ENCODE measurements at regions not wholly inside any gene's neighbourhood (a gene's known extent, or its start where the extent isn't known, plus 50 kb on each side); places are given as distances from the start of the nearest gene placed in this dataset.
"Not testable (repeated sequence)": the region's sequence is repeated elsewhere in the genome, so short reads cannot be mapped to it uniquely, and the experiment has no call there.

- not testable (repeated sequence) for DNase-seq (ENCODE audit: low read depth)
Measured at GRCh38 chr20:26133794-26134193, 437.1 kb upstream of the ZNF337 start.

DNA sequence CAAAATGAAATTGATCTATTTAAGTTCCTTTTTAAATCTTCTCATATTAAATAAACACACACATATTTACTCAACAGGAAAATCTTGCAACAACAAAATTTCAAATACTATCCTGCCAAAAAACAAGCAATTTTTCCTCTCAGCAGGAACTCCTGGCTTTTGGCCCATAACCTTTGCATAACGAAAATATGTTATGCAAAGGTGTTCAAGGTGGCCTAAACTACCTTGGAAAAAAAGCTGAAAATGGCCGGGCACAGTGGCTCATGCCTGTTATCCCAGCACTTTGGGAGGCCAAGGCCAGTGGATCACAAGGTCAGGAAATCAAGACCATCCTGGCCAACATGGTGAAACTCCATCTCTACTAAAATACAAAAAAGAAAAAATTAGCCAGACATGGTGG, 424.3 kb upstream of the ZNF337 start:
- DNase-seq (ENCODE audit: low read depth), result not testable (repeated sequence)

- DNase-seq (ENCODE audit: low read depth), result not testable (repeated sequence)
Measured at GRCh38 chr20:26094498-26094897, 397.8 kb upstream of the ZNF337 start.

GRCh38 chr20:26091921-26092320, 395.3 kb upstream of the ZNF337 start:
- not testable (repeated sequence) for DNase-seq (ENCODE audit: low read depth)

- not testable (repeated sequence) for DNase-seq (ENCODE audit: low read depth)
Measured at GRCh38 chr20:26086195-26086594, 389.5 kb upstream of the ZNF337 start.

- DNase-seq (ENCODE audit: low read depth), result not testable (repeated sequence)
Measured at GRCh38 chr20:26073972-26074371, 377.3 kb upstream of the ZNF337 start.

DNA sequence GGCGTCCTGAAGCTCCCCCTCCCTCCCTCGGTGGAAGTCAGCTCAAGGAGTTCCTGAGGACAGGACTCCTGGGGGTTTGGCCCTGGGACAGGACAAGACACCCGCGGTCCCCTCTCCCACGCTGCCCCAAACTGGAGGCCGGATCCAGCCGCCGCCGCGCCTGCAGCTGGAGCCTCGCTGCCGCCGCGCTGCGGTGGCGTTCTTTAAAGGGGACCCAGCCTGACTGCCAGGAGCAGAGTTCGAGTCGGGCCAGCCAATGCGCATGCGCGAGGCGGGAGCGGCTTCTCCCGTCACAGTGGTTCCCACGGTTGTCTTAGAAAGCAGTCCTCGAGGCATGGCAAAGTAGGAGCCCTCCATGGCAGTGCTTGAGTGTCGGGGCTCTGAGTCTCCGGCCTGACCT, 362.7 kb upstream of the ZNF337 start:
- not testable (repeated sequence) for DNase-seq (ENCODE audit: low read depth)

GRCh38 chr20:26058446-26058845, 361.8 kb upstream of the ZNF337 start:
- not testable (repeated sequence) for DNase-seq (ENCODE audit: low read depth)

DNA sequence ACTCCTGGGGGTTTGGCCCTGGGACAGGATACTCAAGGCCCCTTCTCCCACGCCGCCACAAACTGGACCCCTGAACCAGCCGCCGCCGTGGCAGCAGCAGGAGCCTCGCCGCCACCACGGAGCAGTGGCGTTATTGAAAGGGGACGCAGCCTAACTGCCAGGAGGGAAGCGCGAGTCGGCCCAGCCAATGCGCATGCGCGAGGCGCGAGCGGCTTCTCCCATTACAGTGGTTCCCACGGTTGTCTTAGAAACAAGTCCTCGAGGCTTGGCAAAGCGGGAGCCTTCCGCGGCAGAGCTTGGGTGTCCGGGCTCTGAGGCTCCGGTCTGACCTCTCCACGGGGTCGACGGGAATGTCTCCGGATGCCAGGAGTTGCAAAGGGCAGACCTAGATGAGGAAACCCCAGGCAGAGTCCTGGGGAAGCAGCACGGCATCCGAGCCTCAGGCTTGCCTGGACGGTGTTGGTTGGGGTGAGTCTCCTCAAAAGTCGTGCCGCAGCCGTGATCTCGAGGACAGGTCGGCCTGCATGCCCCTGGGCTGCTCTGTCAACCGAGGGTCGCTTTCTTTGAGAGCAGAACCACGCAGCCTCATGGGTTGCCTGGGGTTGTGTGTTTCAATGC, 360.6 kb upstream of the ZNF337 start:
- DNase-seq (ENCODE audit: low read depth), result not testable (repeated sequence)

DNA sequence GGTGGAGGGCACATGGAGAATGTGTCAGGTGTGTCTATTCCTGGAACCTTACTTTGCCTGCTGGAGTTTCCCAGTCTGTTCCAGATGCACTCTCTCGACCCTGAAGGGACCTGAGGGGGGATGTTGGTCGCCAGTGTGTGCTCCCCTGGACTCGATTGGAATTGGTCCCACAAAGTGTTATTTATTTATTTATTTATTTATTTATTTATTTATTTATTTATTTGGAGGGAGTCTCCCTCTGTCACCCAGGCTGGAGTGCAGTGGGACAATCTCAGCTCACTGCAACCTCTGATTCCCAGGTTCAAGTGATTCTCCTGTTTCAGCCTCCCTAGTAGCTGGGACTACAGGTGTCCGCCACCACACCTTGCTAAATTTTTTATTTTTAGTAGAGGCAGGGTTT, 329.1 kb upstream of the ZNF337 start:
- not testable (repeated sequence) for DNase-seq (ENCODE audit: low read depth)

GRCh38 chr20:26010942-26011276, 314.3 kb upstream of the ZNF337 start:
- DNase-seq (ENCODE audit: low read depth), result not testable (repeated sequence)

DNA sequence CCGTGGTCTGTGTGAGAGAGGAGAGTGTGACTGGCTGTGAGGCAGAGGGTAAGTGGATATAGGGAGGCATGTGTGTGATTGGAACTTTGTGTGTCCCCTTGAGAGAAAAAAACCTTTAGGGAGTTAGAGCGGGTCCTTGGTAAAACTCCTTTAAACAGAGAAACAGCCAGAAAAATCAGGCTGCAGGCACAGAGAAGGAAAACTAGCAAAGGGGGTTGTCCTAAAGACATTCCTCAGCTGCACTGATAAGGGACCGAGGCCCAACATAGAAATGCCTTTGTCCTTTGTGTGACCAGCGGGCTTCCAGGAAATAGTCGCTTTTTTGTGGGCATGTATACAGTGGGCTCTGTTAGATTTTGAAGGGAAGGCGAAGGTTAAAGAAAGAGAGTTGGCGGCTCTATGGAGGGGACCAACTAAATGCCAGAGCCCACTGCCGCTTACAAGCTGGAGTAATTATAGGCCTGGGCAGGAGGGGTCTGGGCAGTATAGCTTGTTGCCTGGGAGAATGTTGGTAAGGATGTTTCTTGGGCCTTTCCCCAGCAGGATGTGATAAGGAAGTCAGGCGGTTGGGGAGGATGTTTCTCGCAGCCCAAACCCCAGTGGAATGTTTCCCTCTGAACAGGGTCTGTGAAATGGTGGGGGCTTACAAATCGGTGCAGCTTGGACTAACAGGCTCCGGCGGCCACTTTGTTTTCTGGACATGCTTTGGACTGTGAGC, 313.7 kb upstream of the ZNF337 start:
- peak; percentile 12 for DNase-seq (ENCODE audit: low read depth)

- DNase-seq (ENCODE audit: low read depth), result peak; percentile 81
Measured at GRCh38 chr20:26009402-26010223, 313.0 kb upstream of the ZNF337 start.

- DNase-seq (ENCODE audit: low read depth), result not testable (repeated sequence)
Measured at GRCh38 chr20:26008026-26008425, 311.4 kb upstream of the ZNF337 start.

GRCh38 chr20:26006164-26006563, 309.5 kb upstream of the ZNF337 start:
- not testable (repeated sequence) for DNase-seq (ENCODE audit: low read depth)

- DNase-seq (ENCODE audit: low read depth), result not testable (repeated sequence)
Measured at GRCh38 chr20:26003959-26004358, 307.3 kb upstream of the ZNF337 start.

DNA sequence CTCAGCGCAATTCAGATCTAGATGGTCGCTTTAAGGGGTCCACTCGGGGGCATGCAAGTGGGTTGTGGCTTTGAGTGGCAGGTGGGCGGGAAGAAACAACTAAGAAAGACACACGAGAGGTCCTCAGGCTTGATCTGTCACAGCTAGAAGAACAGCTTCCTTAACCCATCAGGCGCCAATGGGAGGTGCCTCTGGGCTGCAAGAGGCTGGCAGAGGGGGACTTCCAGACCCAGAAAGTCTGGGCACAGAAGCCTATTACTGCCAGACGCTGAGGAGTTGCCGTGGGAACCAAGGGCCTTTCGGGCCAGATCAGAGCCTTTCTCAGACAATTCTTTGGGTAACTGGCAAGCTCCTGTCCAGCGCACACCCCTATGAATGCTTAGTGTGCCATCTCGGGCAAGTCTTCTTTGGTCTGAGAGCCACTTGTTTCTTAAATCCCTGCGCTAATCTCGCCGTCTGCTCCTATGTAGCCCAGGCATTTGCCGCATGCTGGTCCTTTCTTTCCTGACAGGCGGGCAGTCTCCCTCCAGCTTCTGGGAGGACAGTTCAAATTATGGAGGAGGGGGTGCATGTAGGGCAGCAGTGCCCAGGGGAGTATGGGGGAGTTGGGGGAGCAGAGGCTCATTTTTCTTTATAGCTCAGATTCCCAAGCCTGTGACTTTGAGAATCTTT, 300.9 kb upstream of the ZNF337 start:
- DNase-seq (ENCODE audit: low read depth), result not testable (repeated sequence)

- DNase-seq (ENCODE audit: low read depth), result no peak
Measured at GRCh38 chr20:25992146-25992545, 295.5 kb upstream of the ZNF337 start.

DNA sequence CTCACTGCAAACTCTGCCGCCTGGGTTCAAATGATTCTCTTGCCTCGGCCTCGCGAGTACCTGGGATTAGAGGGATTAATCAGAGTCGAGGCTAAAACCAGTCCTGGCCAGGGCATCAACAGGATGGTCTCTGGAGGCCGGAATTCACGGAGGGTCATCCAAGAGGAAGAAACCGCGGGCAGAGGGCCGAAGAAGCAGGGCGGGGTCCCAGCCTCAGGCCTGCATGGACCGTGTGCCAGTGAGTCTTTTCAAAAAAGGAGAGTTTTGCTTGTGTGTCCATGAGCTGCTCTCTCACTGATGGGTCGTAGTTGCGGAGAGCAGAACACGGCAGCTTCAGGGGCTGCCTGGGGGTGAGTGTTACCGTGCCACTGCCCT, 295.1 kb upstream of the ZNF337 start:
- DNase-seq (ENCODE audit: low read depth), result no peak

DNA sequence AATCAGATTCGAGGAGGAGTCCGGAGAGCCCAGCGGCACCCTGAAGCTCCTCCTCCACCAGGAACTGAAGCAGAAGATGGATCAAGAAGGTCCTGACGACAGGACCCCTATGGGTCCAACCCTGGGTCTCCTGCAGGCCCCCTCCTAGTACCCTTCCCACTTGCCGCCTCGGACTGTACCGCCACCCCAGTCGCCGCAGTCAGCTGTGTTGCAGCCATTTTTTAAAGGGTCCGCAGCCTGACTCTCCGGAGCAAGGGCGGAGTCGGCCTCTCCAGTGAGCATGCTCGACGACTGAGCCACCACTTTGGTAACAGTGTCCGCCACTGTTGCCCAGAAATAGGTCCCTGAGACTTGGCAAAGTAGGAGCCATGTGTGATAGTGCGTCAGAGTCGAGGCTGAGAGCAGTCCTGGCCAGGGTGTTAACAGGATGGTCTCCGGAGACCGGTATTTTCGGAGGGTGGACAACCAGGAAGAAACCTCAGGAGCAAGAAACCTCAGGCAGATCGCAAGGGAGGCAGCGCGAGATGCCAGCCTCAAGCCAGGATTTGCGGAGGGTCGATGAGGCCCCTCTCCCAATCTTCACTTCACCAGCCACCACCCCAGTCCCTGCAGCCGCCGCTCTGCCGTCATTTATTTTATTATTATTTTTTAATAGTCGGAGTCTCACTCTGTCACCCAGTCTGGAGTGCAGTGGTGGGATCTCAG, 294.6 kb upstream of the ZNF337 start:
- DNase-seq (ENCODE audit: low read depth), result no peak

DNA sequence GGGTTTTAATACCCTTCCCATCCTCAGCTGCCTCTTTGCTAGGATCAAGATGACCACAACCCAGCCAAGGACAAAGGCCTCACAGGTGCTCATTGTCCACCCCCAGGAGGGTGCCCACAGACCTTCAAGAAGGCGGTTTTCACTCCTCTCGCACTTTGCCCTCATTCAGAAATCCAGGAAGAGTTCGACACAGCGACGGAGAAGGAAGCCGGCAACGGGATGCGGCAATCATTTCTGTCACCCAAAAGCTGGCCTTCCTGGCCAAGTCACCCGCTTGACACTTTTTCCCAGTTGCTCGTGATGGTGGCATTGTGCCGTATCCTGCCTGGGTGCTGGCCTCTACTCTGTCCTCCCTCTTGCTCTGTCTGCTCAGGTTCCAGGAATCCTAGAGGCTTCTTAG, 293.0 kb upstream of the ZNF337 start:
- not testable (repeated sequence) for DNase-seq (ENCODE audit: low read depth)

All from LHCN-M2 (cell line).